GM12891 (cell line): ENCODE measurements at regions not wholly inside any gene's neighbourhood (a gene's known extent, or its start where the extent isn't known, plus 50 kb on each side); places are given as distances from the start of the nearest gene placed in this dataset.

Experiments used
- POLR2A ChIP-seq: IDR thresholded peaks from 2 replicates; pipeline ENCODE4 v1.6.1; 2011; ENCODE audit warnings: low read depth, low read length, control low read depth
- POLR2AphosphoS5 ChIP-seq: IDR thresholded peaks from 2 replicates; pipeline ENCODE4 v1.6.1; 2011; ENCODE audit warnings: low read depth, low read length, control low read depth
- POU2F2 ChIP-seq: IDR thresholded peaks from 2 replicates; pipeline ENCODE4 v1.6.1; 2011; ENCODE audit warnings: low read depth, mild to moderate bottlenecking, control low read depth, low read length, moderate library complexity
- SPI1 ChIP-seq: IDR thresholded peaks from 2 replicates; pipeline ENCODE4 v1.6.1; 2011; ENCODE audit warnings: low read depth, low read length, control low read depth
- TAF1 ChIP-seq: IDR thresholded peaks from 2 replicates; pipeline ENCODE4 v1.6.1; 2011; ENCODE audit warnings: low read depth, low read length, control low read depth

DNA sequence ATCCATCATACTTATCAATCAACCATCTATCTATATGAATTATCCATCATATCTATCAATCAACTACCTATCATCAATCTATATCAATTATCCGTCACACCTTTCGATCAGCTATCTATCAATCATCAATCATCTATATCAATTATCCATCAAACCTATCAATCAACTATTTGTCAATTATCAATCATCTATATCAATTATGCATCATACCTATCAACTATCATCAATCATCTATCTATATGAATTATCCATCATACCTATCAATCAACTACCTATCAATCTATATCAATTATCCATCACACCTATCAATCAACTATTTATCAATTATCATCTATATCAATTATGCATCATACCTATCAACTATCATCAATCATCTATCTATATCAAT, 70.6 kb upstream of the PPP2R3B start:
- TF ChIP-seq POLR2A: no peak
- TF ChIP-seq POLR2AphosphoS5: no peak
- TF ChIP-seq SPI1: no peak
- TF ChIP-seq TAF1: no peak
- TF ChIP-seq POU2F2: no peak
